ENCODE measurements at regions not wholly inside any gene's neighbourhood (a gene's known extent, or its start where the extent isn't known, plus 50 kb on each side); places are given as distances from the start of the nearest gene placed in this dataset.

DNA sequence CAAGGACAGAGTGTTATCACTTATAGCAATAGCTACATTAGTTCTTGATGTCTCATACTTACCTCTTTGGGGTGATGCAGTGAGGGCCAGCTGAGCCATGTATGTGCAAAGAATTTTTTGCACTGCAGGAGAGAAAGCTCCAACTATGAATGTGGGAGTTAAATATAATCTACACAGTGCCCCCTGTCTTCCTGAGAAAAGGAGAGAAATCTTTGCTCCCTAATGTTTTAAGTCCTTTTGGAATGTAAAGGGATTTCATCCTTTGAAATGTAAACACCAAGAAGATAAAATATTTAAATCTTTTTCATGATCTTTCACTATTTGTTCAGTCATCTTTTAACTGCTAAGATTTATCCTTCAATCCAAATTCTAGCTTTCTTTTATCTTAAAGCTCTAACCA lies 822.1 kb downstream of the TENT5A start:
- H3K36me3 ChIP-seq (replicated peaks in 1 of 2; ENCODE audit: control insufficient read depth in 2 of 2, insufficient read depth in 2 of 2, low read length in 2 of 2), result no peaks in the 10 kb centered on the region
- H3K4me1 ChIP-seq (ENCODE audit: control insufficient read depth in 2 of 2, insufficient read depth in 1 of 2, low read depth in 1 of 2, low read length in 2 of 2), result no peaks in the 10 kb centered on the region

DNA sequence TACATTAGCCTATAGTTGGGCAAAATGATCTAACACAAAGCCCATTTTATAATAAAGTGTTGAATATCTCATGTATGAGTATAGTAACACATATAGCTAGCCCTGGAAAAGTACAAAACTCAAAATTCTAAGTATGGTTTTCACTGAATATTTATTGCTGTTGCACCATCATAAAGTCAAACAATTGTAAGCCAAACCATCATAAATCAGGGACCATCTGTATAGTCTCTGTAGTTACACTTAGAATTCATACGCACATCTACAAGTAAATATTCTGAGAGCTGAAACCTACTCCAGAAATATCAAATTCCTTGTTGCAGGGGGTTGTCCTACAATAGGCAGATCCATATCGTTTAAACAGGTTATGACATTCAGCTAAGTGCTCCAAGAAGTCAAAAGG lies 817.3 kb downstream of the BCKDHB start:
- no peaks in the 10 kb centered on the region for H3K79me1 ChIP-seq (ENCODE audit: low read depth, low read length)
- DNase-seq (ENCODE audit: low spot score), result no peak
- WGBS, 2 donors (ENCODE audit: extremely low coverage in 2 of 2, insufficient read length in 2 of 2, insufficient replicate concordance in 1 of 2), result no CpG with 5 or more reads among the region's 2 CpGs
- no peak overlapping the region for H2BK120ac ChIP-seq (ENCODE audit: low read depth, low read length)
- no peak overlapping the region for H2BK5ac ChIP-seq (ENCODE audit: low read length)
- no peak overlapping the region for H3K27ac ChIP-seq (replicated peaks; ENCODE audit: low read length)
- no peak overlapping the region for H3K4me3 ChIP-seq (ENCODE audit: low read length in 2 of 2)
- H2AFZ ChIP-seq (ENCODE audit: low read length), result no peak overlapping the region
- no peak overlapping the region for H2BK15ac ChIP-seq (ENCODE audit: low read length)
- no peak overlapping the region for H3K23ac ChIP-seq (ENCODE audit: low read depth, low read length, poor library complexity)
- no peak overlapping the region for H3K18ac ChIP-seq (ENCODE audit: low read length)
- no peaks in the 10 kb centered on the region for H3K4me1 ChIP-seq (ENCODE audit: control insufficient read depth in 2 of 2, insufficient read depth in 1 of 2, low read depth in 1 of 2, low read length in 2 of 2)
- no peak overlapping the region for H3K14ac ChIP-seq (ENCODE audit: low read length)
- H3K4me2 ChIP-seq (ENCODE audit: insufficient read depth, low read length, poor library complexity, severe bottlenecking), result no peak overlapping the region
- H3K4ac ChIP-seq (ENCODE audit: low read length), result no peak overlapping the region
- no peak overlapping the region for H4K8ac ChIP-seq (ENCODE audit: low read depth, low read length)
- no peak overlapping the region for H4K91ac ChIP-seq (ENCODE audit: low read depth, low read length, poor library complexity)
- no peaks in the 10 kb centered on the region for H3K27me3 ChIP-seq (ENCODE audit: control insufficient read depth in 3 of 3, insufficient read depth in 3 of 3, low read depth in 1 of 3, low read length in 3 of 3)
- H3K9me3 ChIP-seq (replicated peaks in 1 of 2; ENCODE audit: control insufficient read depth in 2 of 2, insufficient read depth in 1 of 2, low read depth in 1 of 2, low read length in 2 of 2), result no peaks in the 10 kb centered on the region
- H3K9ac ChIP-seq (ENCODE audit: low read depth, low read length, poor library complexity), result no peak overlapping the region
- H2BK12ac ChIP-seq (ENCODE audit: low read length), result no peak overlapping the region
- H3K36me3 ChIP-seq (replicated peaks in 1 of 2; ENCODE audit: control insufficient read depth in 2 of 2, insufficient read depth in 2 of 2, low read length in 2 of 2), result no peaks in the 10 kb centered on the region
- H2AK5ac ChIP-seq (ENCODE audit: low read depth, low read length), result no peak overlapping the region

More for the DNA sequence above, 822.1 kb downstream of the TENT5A start:
- no peak overlapping the region for H2BK120ac ChIP-seq (ENCODE audit: low read depth, low read length)
- no peak overlapping the region for H4K8ac ChIP-seq (ENCODE audit: low read depth, low read length)
- no peaks in the 10 kb centered on the region for H3K27me3 ChIP-seq (ENCODE audit: control insufficient read depth in 3 of 3, insufficient read depth in 3 of 3, low read depth in 1 of 3, low read length in 3 of 3)
- no peak for DNase-seq (ENCODE audit: low spot score)
- no peak overlapping the region for H2BK15ac ChIP-seq (ENCODE audit: low read length)
- H3K23ac ChIP-seq (ENCODE audit: low read depth, low read length, poor library complexity), result no peak overlapping the region
- H3K4me2 ChIP-seq (ENCODE audit: insufficient read depth, low read length, poor library complexity, severe bottlenecking), result no peak overlapping the region
- H2BK12ac ChIP-seq (ENCODE audit: low read length), result no peak overlapping the region
- H3K18ac ChIP-seq (ENCODE audit: low read length), result no peak overlapping the region
- H2AFZ ChIP-seq (ENCODE audit: low read length), result no peak overlapping the region
- no peak overlapping the region for H3K14ac ChIP-seq (ENCODE audit: low read length)
- H3K9ac ChIP-seq (ENCODE audit: low read depth, low read length, poor library complexity), result no peak overlapping the region
- H3K27ac ChIP-seq (replicated peaks; ENCODE audit: low read length), result no peak overlapping the region
- no peak overlapping the region for H2AK5ac ChIP-seq (ENCODE audit: low read depth, low read length)
- H3K4me3 ChIP-seq (ENCODE audit: low read length in 2 of 2), result no peak overlapping the region
- no peak overlapping the region for H3K4ac ChIP-seq (ENCODE audit: low read length)
- no peaks in the 10 kb centered on the region for H3K79me1 ChIP-seq (ENCODE audit: low read depth, low read length)
- H4K91ac ChIP-seq (ENCODE audit: low read depth, low read length, poor library complexity), result no peak overlapping the region
- no peaks in the 10 kb centered on the region for H3K9me3 ChIP-seq (replicated peaks in 1 of 2; ENCODE audit: control insufficient read depth in 2 of 2, insufficient read depth in 1 of 2, low read depth in 1 of 2, low read length in 2 of 2)
- no peak overlapping the region for H2BK5ac ChIP-seq (ENCODE audit: low read length)

DNA sequence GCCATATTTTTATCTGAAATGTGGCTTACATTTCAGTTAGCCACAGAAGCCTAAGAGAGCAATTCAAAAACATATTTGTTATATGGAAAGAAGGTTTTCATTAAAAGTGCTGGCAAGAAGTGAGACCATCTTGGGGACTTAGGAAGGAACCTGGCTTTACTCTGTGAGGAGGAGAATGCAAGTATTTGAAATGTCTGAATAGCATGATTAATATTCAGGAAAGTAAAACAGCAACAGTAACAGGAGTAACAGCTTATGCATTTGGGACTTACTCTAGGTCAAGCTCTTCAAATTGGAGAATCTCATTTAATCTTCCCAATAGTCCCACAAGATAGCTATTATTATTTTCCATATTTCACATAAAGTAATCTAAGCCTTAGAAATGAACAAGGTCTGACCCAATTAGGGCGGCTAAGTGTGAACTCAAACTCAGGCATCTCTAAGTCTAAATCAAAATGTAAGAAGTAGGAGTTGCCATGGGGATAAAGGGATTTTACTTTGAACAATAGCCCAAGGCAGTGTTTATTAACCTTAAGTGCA lies 816.5 kb downstream of the BCKDHB start:
- no peak overlapping the region for H4K91ac ChIP-seq (ENCODE audit: low read depth, low read length, poor library complexity)
- H3K18ac ChIP-seq (ENCODE audit: low read length), result no peak overlapping the region
- H3K4me2 ChIP-seq (ENCODE audit: insufficient read depth, low read length, poor library complexity, severe bottlenecking), result no peak overlapping the region
- no peaks in the 10 kb centered on the region for H3K79me1 ChIP-seq (ENCODE audit: low read depth, low read length)
- H3K4me3 ChIP-seq (ENCODE audit: low read length in 2 of 2), result no peak overlapping the region
- no peak for DNase-seq (ENCODE audit: low spot score)
- no peaks in the 10 kb centered on the region for H3K4me1 ChIP-seq (ENCODE audit: control insufficient read depth in 2 of 2, insufficient read depth in 1 of 2, low read depth in 1 of 2, low read length in 2 of 2)
- H4K8ac ChIP-seq (ENCODE audit: low read depth, low read length), result no peak overlapping the region
- no peak overlapping the region for H3K9ac ChIP-seq (ENCODE audit: low read depth, low read length, poor library complexity)
- H3K14ac ChIP-seq (ENCODE audit: low read length), result no peak overlapping the region
- no peak overlapping the region for H2BK120ac ChIP-seq (ENCODE audit: low read depth, low read length)
- H2AFZ ChIP-seq (ENCODE audit: low read length), result no peak overlapping the region
- no peak overlapping the region for H2BK5ac ChIP-seq (ENCODE audit: low read length)
- H2AK5ac ChIP-seq (ENCODE audit: low read depth, low read length), result no peak overlapping the region
- H3K27ac ChIP-seq (replicated peaks; ENCODE audit: low read length), result no peak overlapping the region
- no peaks in the 10 kb centered on the region for H3K9me3 ChIP-seq (replicated peaks in 1 of 2; ENCODE audit: control insufficient read depth in 2 of 2, insufficient read depth in 1 of 2, low read depth in 1 of 2, low read length in 2 of 2)
- no peak overlapping the region for H3K23ac ChIP-seq (ENCODE audit: low read depth, low read length, poor library complexity)
- H3K27me3 ChIP-seq (ENCODE audit: control insufficient read depth in 3 of 3, insufficient read depth in 3 of 3, low read depth in 1 of 3, low read length in 3 of 3), result no peaks in the 10 kb centered on the region
- H2BK12ac ChIP-seq (ENCODE audit: low read length), result no peak overlapping the region
- no peaks in the 10 kb centered on the region for H3K36me3 ChIP-seq (replicated peaks in 1 of 2; ENCODE audit: control insufficient read depth in 2 of 2, insufficient read depth in 2 of 2, low read length in 2 of 2)
- no peak overlapping the region for H2BK15ac ChIP-seq (ENCODE audit: low read length)
- no CpG with 5 or more reads among the region's 1 CpG for WGBS, 2 donors (ENCODE audit: extremely low coverage in 2 of 2, insufficient read length in 2 of 2, insufficient replicate concordance in 1 of 2)
- H3K4ac ChIP-seq (ENCODE audit: low read length), result no peak overlapping the region

DNA sequence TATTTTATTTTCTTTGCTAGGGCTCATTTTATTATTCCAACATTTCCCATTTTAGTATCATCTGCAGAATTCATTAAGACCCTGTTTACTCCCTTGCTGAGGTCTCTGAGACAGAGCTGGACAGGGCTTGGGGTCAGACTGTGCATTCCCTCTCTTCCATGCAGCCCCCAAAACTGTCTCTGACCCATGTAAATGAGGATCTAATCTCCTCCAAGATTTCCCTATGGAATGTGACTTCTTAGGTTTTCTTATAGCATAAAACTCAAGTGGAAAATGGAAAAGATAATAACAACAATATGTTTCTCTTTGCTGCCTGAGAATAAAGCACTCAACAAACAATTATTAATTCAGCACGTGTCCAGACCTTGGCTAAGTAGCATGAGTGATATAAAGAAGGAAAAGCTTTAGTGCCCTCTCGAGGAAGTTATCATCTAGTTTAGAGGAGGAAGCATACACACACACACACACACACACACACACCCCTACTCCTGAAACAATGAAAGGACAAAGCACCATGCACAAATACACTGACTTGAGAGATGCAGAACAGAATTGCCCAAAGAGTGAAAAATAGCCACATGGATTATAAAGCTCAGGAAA lies 815.5 kb downstream of the BCKDHB start:
- Histone ChIP-seq H3K4ac (ENCODE audit: low read length) (no peak overlapping the region), H4K91ac (ENCODE audit: low read depth, low read length, poor library complexity) (no peak overlapping the region), H2BK15ac (ENCODE audit: low read length) (no peak overlapping the region), H3K4me3 (ENCODE audit: low read length in 2 of 2) (no peak overlapping the region), H2AK5ac (ENCODE audit: low read depth, low read length) (no peak overlapping the region), H3K14ac (ENCODE audit: low read length) (no peak overlapping the region), H3K4me2 (ENCODE audit: insufficient read depth, low read length, poor library complexity, severe bottlenecking) (no peak overlapping the region), H3K79me1 (ENCODE audit: low read depth, low read length) (no peaks in the 10 kb centered on the region), H2BK12ac (ENCODE audit: low read length) (no peak overlapping the region), H3K23ac (ENCODE audit: low read depth, low read length, poor library complexity) (no peak overlapping the region), H3K36me3 (replicated peaks in 1 of 2; ENCODE audit: control insufficient read depth in 2 of 2, insufficient read depth in 2 of 2, low read length in 2 of 2) (no peaks in the 10 kb centered on the region), H3K9me3 (replicated peaks in 1 of 2; ENCODE audit: control insufficient read depth in 2 of 2, insufficient read depth in 1 of 2, low read depth in 1 of 2, low read length in 2 of 2) (no peaks in the 10 kb centered on the region), H2AFZ (ENCODE audit: low read length) (no peak overlapping the region), H2BK5ac (ENCODE audit: low read length) (no peak overlapping the region), H3K27ac (replicated peaks; ENCODE audit: low read length) (no peak overlapping the region), H3K4me1 (ENCODE audit: control insufficient read depth in 2 of 2, insufficient read depth in 1 of 2, low read depth in 1 of 2, low read length in 2 of 2) (no peaks in the 10 kb centered on the region), H3K9ac (ENCODE audit: low read depth, low read length, poor library complexity) (no peak overlapping the region), H4K8ac (ENCODE audit: low read depth, low read length) (no peak overlapping the region), H2BK120ac (ENCODE audit: low read depth, low read length) (no peak overlapping the region), H3K27me3 (ENCODE audit: control insufficient read depth in 3 of 3, insufficient read depth in 3 of 3, low read depth in 1 of 3, low read length in 3 of 3) (no peaks in the 10 kb centered on the region), H3K18ac (ENCODE audit: low read length) (no peak overlapping the region)
- no peak for DNase-seq (ENCODE audit: low spot score)
- no CpG with 5 or more reads among the region's 2 CpGs for WGBS, 2 donors (ENCODE audit: extremely low coverage in 2 of 2, insufficient read length in 2 of 2, insufficient replicate concordance in 1 of 2)

Measured in neuronal stem cell (in vitro differentiated cells).